PC-9 (cell line): ENCODE measurements at regions not wholly inside any gene's neighbourhood (a gene's known extent, or its start where the extent isn't known, plus 50 kb on each side); places are given as distances from the start of the nearest gene placed in this dataset.
A peak's percentile ranks its signal among the peaks of the same experiment; 100 is the strongest.
"Not testable (repeated sequence)": the region's sequence is repeated elsewhere in the genome, so short reads cannot be mapped to it uniquely, and the experiment has no call there.

Experiments used
- BruUV-seq: library from RNA; stranded (reverse); fragments of 400-500 nt; replicated peaks from 2 replicates; lab custom pipeline; 2021; lab: Mats Ljungman, UMichigan
- CTCF ChIA-PET: fragments of 300-600 bp; sonication (Branson Sonifier 250); formaldehyde crosslinking; loops from one replicate; lab custom pipeline; 2022; ENCODE audit warnings: antibody characterized with exemption; lab: Charles Lee
- POLR2A ChIA-PET: fragments of 300-600 bp; sonication (Branson Sonifier 250); formaldehyde crosslinking; loops from one replicate; lab custom pipeline; 2022; ENCODE audit warnings: antibody characterized with exemption; ENCODE audit not compliant: unreplicated experiment; lab: Charles Lee
- DNase-seq, 2 experiments: peaks; one replicate each; pipeline versions ENCODE4 v3.0.0 to v3.0.0-alpha.2; 2015 to 2022; ENCODE audit warnings: mixed read lengths in 1 of 2
- H2AFZ ChIP-seq: fragments of 200-600 bp; sonication (generic); 2 replicates; pipeline ENCODE4 v1.8.1; 2017; ENCODE audit warnings: antibody characterized with exemption
- H3F3A ChIP-seq: fragments of 200-600 bp; sonication (generic); 2 replicates; pipeline ENCODE4 v1.8.1; 2017; ENCODE audit warnings: antibody characterized with exemption, mild to moderate bottlenecking, low read depth; ENCODE audit not compliant: insufficient read depth
- H3K27ac ChIP-seq: fragments of 200-600 bp; sonication (generic); 2 replicates; pipeline ENCODE4 v1.6.1; 2016; ENCODE audit warnings: mixed run types
- H3K27me3 ChIP-seq: fragments of 200-600 bp; sonication (generic); 2 replicates; pipeline ENCODE4 v1.6.1; 2016; ENCODE audit warnings: low read depth, mixed run types; ENCODE audit not compliant: insufficient read depth
- H3K36me3 ChIP-seq: fragments of 200-600 bp; sonication (generic); 2 replicates; pipeline ENCODE4 v1.6.1; 2016; ENCODE audit warnings: low read depth, mixed run types
- H3K4me1 ChIP-seq: fragments of 200-600 bp; sonication (generic); replicated peaks from 2 replicates; pipeline ENCODE4 v1.6.1; 2016; ENCODE audit warnings: mixed run types; ENCODE audit not compliant: insufficient read depth
- H3K4me2 ChIP-seq: fragments of 200-600 bp; sonication (generic); 2 replicates; pipeline ENCODE4 v1.6.1; 2017; ENCODE audit warnings: mixed run types
- H3K4me3 ChIP-seq: fragments of 200-600 bp; sonication (generic); 2 replicates; pipeline ENCODE4 v1.6.1; 2016; ENCODE audit warnings: mixed run types
- H3K79me2 ChIP-seq: fragments of 200-600 bp; sonication (generic); 2 replicates; pipeline ENCODE4 v1.6.1; 2017; ENCODE audit warnings: low read depth, mixed run types
- H3K9me2 ChIP-seq: fragments of 200-600 bp; sonication (generic); 2 replicates; pipeline ENCODE4 v1.8.1; 2017; ENCODE audit warnings: mild to moderate bottlenecking; ENCODE audit not compliant: insufficient read depth
- H3K9me3 ChIP-seq: fragments of 200-600 bp; sonication (generic); 2 replicates; pipeline ENCODE4 v1.8.1; 2016; ENCODE audit warnings: low read depth; ENCODE audit not compliant: insufficient read depth
- H4K20me1 ChIP-seq: fragments of 200-600 bp; sonication (generic); 2 replicates; pipeline ENCODE4 v1.8.1; 2017; ENCODE audit not compliant: insufficient read depth
- EZH2 ChIP-seq: fragments of 200-600 bp; sonication (generic); IDR thresholded peaks from 2 replicates; pipeline ENCODE4 v1.8.0; 2017; ENCODE audit warnings: antibody characterized with exemption, low read depth
- intact Hi-C: fragments of 100-400 bp; cut with micrococcal nuclease; formaldehyde crosslinking; loops from one replicate; pipeline ENCODE4 v1.10.0; 2022; ENCODE audit not compliant: unreplicated experiment
- TF ChIP-seq, protein P1 (sequence below): fragments of 200-600 bp; sonication (generic); conservative IDR thresholded peaks from 2 replicates; pipeline ENCODE4 v1.6.1; 2017; ENCODE audit warnings: mixed run types, antibody characterized with exemption, mild to moderate bottlenecking, moderate library complexity

DNA sequence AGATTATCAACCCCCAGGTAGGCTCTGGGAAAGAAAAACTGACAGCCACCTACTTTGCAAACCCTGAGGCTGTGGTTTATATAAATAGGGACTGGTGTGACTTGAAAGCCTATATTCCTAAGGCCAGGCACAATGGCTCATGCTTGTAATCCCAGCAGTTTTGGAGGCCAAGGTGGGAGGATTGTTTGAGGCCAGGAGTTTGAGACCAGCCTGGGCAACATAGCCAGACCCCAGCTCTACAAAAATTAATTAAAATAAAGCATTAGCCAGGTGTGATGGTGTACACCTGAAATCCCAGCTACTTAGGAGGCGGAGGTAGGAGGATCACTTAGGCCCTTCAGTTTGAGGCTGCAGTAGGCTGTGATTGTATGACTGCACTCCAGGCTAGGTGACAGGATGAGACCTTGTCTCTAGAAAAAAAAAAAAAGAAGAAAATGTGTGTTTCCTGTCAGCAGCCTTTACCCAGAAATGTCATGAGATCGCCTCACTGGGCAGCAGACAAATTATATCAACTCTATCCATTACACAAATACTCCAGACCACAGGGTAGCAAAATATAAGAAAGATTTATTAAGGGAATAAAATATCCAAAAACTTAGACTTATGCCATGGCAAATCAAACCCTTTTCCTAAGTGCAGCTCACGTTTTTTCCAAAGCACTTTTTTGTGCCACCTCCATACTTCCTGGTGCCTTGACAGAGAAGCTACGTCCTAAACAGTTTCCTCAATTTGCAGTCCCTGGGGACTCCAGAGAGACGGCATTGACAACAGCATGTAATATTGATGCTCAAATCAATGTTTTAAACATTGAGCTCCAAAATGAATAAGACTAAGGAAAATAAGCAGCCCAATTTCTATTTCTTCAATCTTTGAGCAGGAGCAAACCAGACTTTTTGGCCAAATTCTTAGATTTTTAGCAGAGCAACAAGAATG lies 190.8 kb upstream of the NDUFV2 start:
- no peak for DNase-seq
- Histone ChIP-seq H3K9me3 (no peaks in the 10 kb centered on the region), H3K4me2 (no peak overlapping the region), H3K4me1 (no peaks in the 10 kb centered on the region), H3F3A (no peaks in the 10 kb centered on the region), H3K36me3 (no peaks in the 10 kb centered on the region), H2AFZ (no peak overlapping the region), H4K20me1 (no peaks in the 10 kb centered on the region), H3K27ac (no peak overlapping the region), H3K4me3 (no peak overlapping the region), H3K79me2 (no peaks in the 10 kb centered on the region), H3K27me3 (no peaks in the 10 kb centered on the region), H3K9me2 (no peaks in the 10 kb centered on the region)
- POLR2A ChIA-PET, result no interaction called here
- intact Hi-C loops, result no loop called here
- no peak for TF ChIP-seq EZH2
- TF ChIP-seq, protein P1, sequence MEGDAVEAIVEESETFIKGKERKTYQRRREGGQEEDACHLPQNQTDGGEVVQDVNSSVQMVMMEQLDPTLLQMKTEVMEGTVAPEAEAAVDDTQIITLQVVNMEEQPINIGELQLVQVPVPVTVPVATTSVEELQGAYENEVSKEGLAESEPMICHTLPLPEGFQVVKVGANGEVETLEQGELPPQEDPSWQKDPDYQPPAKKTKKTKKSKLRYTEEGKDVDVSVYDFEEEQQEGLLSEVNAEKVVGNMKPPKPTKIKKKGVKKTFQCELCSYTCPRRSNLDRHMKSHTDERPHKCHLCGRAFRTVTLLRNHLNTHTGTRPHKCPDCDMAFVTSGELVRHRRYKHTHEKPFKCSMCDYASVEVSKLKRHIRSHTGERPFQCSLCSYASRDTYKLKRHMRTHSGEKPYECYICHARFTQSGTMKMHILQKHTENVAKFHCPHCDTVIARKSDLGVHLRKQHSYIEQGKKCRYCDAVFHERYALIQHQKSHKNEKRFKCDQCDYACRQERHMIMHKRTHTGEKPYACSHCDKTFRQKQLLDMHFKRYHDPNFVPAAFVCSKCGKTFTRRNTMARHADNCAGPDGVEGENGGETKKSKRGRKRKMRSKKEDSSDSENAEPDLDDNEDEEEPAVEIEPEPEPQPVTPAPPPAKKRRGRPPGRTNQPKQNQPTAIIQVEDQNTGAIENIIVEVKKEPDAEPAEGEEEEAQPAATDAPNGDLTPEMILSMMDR, result no peak
- CTCF ChIA-PET, result no interaction called here
- BruUV-seq, result no TSS peak

DNA sequence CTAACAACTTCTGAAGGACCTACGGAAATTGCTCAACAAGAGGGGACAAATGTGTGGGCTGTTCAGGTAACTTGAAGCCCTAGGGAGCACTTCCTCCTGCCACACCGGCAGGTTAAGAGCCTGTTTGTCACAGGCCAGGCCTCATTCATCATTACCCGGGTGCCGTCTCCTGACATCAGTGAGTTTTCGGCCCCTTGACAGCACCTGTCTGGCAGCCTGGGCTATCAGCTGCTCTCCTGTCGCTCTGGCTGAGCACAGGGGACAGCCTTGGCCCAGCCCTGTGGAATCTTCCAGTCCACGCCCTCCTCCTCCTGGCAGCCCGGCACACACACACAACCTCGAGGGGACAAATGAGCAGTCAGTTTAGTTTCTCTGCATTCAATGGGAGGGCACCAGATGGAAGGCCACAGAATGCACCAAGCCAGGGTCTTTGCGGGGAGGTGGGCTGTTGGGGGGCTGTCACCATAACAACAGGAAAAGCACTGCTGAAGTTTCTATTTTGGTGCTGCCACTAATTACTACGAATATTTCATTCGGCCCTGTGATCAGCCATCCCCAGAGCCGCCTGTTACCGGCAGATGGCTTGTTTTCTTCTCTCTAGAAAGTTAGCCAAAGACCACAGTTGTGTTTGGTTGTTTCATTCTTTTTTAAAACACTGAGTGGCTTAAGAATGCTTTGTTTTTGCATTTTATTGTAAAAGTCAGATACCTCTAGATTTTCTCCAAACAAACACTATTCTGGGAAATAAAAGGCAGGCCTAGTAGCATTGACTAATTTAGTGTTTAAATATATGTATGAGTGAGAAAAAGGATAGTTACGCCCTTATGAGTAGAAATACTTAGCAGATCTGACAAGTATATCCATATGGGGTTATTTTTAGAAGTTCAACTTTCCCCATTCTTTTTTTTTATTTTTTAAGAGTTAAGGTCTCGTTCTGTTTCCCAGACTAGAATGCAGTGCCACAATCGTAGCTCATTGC lies 189.9 kb upstream of the NDUFV2 start:
- Histone ChIP-seq H3F3A (no peaks in the 10 kb centered on the region), H3K4me1 (no peaks in the 10 kb centered on the region), H4K20me1 (no peaks in the 10 kb centered on the region), H3K9me2 (no peaks in the 10 kb centered on the region), H2AFZ (no peak overlapping the region), H3K4me3 (no peak overlapping the region), H3K9me3 (no peaks in the 10 kb centered on the region), H3K79me2 (no peaks in the 10 kb centered on the region), H3K4me2 (no peak overlapping the region), H3K27ac (no peak overlapping the region), H3K27me3 (no peaks in the 10 kb centered on the region), H3K36me3 (no peaks in the 10 kb centered on the region)
- CTCF ChIA-PET, result no interaction called here
- BruUV-seq, result no TSS peak
- intact Hi-C loops, result no loop called here
- peak in 1 of 2 experiments; percentile 21 for DNase-seq
- POLR2A ChIA-PET, result no interaction called here
- no peak for TF ChIP-seq EZH2

DNA sequence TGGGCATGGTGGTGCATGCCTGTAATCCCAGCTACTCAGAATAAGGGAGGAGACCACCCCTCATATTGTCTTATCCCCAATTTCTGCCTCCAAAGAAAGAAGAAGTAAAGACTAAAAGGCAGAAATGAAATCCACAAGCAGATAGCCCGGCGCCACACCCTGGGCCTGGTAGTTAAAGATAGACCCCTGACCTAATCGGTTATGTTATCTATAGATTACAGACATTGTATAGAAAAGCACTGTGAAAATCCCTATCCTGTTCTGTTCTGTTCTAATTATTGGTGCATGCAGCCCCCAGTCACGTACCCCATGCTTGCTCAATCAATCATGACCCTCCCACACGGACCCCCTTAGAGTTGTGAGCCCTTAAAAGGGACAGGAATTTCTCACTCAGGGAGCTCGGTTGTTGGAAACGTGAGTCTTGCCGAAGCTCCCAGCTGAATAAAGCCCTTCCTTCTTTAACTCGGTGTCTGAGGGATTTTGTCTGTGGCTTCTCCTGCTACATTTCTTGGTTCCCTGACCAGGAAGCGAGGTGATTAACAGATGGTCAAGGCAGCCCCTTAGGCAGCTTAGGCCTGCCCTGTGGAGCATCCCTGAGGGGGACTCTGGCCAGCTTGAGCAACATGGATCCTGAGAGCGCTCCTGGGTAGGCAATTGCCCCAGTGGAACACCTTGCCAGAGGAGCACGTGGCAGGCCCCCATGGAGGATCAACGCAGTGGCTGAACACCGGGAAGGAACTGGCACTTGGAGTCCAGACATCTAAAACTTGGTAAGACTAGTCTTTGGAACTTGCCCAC lies 188.7 kb upstream of the NDUFV2 start:
- H3K4me2 ChIP-seq, H3K4me1 ChIP-seq, DNase-seq, H3F3A ChIP-seq, intact Hi-C loops, BruUV-seq, H3K4me3 ChIP-seq, CTCF ChIA-PET, H3K9me2 ChIP-seq, H3K27ac ChIP-seq, H4K20me1 ChIP-seq, H3K79me2 ChIP-seq, H3K9me3 ChIP-seq, H3K36me3 ChIP-seq, H3K27me3 ChIP-seq, POLR2A ChIA-PET, H2AFZ ChIP-seq: not testable (repeated sequence)

DNA sequence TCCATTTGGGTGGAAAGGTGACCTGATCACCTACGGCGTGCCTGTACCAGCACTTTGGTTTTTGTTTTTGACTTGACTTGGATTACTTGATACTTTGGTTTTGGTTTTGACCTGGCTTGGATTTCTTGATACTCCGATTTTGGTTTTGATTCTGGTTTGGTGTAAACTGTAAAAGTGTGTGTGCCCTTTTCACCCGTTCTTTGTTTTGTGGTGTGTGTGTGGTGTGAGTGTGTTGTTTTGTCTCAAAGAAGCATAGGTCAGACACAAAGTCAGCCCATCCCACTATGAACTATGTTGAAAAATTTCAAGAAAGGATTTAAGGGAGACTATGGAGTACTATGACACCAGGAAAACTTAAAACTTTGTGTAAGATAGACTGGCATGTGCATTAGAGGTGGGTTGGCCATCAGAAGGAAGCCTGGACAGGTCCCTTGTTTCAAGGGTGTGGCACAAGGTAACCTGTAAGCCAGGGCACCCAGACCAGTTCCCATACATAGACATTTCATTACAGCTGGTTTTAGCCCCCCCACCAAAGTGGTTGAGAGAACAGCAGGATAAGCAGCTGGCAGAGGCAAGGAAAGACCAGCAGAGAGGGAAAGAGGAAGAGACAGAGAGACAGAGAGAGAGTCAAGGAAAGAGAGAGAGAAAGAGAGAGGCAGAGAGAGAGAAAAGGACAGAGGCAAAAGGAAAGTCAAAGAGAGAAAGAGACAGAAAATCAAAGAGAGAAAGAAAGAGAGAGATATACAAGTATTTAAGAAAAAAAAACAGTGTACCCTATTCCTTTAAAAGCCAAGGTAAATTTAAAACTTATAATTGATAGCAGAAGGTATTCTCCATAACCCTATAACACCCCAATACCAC lies 187.9 kb upstream of the NDUFV2 start:
- H3F3A ChIP-seq, POLR2A ChIA-PET, H3K79me2 ChIP-seq, H3K27ac ChIP-seq, H3K9me2 ChIP-seq, H3K27me3 ChIP-seq, DNase-seq, H3K4me1 ChIP-seq, H2AFZ ChIP-seq, H4K20me1 ChIP-seq, intact Hi-C loops, H3K36me3 ChIP-seq, H3K4me2 ChIP-seq, H3K4me3 ChIP-seq, BruUV-seq, H3K9me3 ChIP-seq: not testable (repeated sequence)
- CTCF ChIA-PET, result interaction anchor here (0.7 kb wide), 1 partner anchor 161 kb away, joined by 6 read pairs; no protein-coding TSS in a partner anchor

DNA sequence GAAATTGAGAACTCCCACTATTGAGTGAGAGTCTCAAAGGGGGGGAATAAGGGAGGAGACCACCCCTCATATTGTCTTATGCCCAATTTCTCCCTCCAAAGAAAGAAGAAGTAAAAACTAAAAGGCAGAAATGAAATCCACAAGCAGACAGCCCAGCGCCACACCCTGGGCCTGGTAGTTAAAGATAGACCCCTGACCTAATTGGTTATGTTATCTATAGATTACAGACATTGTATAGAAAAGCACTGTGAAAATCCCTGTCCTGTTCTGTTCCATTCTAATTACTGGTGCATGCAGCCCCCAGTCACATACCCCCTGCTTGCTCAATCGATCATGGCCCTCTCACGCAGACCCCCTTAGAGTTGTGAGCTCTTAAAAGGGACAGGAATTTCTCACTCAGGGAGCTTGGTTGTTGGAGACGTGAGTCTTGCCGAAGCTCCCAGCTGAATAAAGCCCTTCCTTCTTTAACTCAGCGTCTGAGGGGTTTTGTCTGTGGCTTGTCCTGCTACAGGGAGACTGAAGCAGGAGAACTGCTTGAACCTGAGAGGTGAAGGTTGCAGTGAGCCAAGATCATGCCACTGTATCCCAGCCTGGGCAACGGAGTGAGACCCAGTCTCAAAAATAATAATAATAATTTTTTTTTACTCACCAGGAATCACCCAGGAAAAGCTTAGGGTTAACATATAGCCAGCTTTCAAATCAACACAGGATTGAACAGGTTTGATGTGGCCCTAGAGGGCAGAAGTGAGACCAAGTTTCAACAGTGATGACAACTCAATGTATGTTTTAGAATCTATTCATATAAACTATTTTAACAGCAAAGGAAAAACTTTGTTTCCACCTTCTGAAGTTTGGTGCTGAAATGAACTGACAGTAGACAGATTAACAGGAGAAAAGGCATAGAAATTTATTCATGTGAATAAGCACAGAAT lies 181.4 kb upstream of the NDUFV2 start:
- H3F3A ChIP-seq, H3K4me2 ChIP-seq, H3K36me3 ChIP-seq, H3K27ac ChIP-seq, H4K20me1 ChIP-seq, H3K9me2 ChIP-seq, POLR2A ChIA-PET, H3K4me1 ChIP-seq, H3K27me3 ChIP-seq, H3K79me2 ChIP-seq, H3K4me3 ChIP-seq, H3K9me3 ChIP-seq, BruUV-seq, H2AFZ ChIP-seq, DNase-seq, intact Hi-C loops: not testable (repeated sequence)
- CTCF ChIA-PET, result interaction anchor here (0.6 kb wide), 1 partner anchor 61 kb away, joined by 3 read pairs; no protein-coding TSS in a partner anchor
